NCI-H2107 treated with DMSO at 0.1 percent for 48 hours (cell line): ENCODE measurements at regions not wholly inside any gene's neighbourhood (a gene's known extent, or its start where the extent isn't known, plus 50 kb on each side); places are given as distances from the start of the nearest gene placed in this dataset.
"Not testable (repeated sequence)": the region's sequence is repeated elsewhere in the genome, so short reads cannot be mapped to it uniquely, and the experiment has no call there.

Source experiments
- DNase-seq: peaks from one replicate; lab custom pipeline; 2025; ENCODE audit not compliant: unreplicated experiment; lab: John Stamatoyannopoulos, UW

DNA sequence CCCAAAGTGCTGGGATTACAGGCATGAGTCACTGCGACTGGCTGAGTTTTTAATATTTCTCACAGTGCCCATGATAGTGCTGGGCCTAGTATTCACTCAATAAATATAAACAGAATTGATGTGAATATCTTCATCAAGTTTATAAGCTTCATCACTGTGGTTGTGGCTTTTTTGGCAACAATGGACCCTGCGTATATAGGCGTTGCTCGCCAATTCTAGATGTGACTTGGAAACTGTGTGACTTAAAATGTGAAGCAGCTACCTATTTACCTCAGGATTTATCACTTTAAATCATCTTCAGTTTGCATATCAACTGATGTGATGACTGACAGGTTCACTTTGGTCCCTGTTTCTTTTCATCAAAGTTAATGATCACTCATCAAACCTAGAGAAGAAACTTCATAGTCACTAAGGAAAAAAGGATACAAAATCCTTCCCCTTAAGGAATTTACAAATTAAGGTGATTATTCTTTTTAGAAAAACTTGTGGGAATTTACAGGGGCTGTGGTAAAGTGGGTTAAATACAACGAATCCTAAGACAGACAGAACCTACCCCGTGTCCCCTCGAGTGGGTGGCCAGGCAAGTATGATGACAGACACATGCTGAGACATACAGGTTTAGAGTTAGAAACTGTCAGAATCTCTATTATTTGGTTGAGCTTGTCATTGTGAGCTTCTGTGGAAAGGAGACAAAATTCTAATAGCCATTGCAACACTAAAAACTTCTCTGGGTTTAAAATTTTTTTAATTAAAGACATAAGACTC is 101.3 kb downstream of the AKAP11 start:
- no peak for DNase-seq

DNA sequence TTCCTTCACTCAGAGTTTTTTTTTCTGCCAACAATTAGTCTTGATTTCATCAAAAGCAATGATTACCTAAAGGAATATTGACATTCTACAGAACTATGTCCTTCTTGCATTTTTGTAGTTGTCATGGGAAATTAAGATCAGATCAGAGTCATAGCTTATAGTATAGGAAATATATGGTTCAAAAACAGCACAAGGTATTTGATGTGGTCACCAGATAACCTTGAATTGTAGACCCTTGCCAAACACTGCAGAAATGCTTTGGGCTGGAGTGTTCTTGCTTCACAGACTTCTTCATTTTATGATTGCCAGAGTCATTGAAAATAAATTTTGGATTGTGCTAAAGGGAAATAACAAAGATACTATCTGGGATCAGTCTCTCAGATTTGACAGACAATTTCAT is 103.7 kb downstream of the AKAP11 start:
- DNase-seq = no peak

DNA sequence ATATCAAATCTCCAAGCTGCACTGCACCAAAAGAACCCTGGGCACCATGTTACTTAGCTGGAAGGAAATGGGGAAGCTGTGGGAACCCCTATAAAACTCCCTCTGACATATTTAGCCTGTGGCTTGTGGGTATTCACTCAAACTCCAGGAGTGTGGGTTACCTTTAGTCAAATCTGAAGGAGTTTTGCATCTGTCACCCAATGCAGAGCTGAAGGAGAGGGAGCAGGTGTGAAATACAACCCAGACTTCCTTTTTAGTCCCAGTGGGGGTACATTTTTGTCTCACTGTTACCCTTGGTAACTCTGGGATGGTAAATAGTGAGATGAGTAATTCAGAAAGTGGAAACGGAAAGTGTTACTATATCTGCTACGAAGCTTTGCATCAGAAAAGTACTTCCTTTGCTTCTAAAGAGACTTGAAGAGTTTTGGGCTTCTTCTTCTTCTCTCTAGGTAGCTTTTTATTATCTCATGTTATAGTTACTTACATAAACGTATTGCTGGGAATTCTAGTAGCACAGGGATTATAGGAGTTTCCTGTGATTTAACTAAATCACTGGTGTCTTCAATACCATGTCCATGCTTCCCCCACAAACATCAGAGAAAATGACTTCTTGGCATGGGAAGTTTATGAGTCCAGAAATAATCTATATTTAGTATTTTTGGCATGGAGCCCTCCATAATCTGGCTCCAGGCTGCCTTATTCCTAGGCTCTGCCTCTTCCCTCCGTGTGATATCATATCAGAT is 105.9 kb downstream of the AKAP11 start:
- peak; percentile 80 for DNase-seq

DNA sequence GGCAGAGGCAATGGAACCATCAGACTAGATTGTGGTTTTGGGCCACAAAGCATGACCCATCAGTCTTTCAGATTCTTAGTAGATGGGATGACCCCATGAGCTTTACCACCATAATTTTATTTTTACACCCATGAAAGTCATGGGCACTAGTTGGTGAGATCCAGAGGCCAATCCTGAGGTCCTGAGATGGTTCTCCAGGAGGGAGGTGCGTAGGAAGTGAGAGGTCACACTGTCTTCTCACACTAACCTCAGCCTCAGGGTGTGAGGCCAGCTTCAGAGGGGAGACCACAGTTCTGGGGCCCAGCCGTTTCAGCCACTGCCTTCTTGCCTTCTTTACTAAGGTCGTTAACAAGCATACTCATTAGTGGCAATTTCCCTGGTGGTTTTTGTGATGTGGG is 106.4 kb downstream of the AKAP11 start:
- no peak for DNase-seq

DNA sequence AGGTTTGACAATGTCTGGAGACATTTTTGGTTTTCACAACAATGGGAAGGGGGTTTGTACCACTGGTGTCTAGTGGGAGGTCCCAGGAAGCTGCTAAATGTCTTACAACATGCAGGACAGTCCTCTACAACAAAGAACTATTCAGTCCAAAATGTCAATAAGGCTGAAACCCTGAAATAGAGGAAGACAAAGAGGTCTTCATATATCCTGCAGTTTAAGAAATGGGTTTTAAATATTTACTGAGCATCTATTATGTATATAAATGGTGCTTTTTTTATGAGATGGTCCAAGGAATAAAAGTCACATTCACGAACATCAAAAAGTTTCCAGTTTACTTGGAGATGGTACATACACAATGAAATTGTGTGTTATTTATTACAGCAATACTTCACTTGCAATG is 107.3 kb downstream of the AKAP11 start:
- DNase-seq = no peak

DNA sequence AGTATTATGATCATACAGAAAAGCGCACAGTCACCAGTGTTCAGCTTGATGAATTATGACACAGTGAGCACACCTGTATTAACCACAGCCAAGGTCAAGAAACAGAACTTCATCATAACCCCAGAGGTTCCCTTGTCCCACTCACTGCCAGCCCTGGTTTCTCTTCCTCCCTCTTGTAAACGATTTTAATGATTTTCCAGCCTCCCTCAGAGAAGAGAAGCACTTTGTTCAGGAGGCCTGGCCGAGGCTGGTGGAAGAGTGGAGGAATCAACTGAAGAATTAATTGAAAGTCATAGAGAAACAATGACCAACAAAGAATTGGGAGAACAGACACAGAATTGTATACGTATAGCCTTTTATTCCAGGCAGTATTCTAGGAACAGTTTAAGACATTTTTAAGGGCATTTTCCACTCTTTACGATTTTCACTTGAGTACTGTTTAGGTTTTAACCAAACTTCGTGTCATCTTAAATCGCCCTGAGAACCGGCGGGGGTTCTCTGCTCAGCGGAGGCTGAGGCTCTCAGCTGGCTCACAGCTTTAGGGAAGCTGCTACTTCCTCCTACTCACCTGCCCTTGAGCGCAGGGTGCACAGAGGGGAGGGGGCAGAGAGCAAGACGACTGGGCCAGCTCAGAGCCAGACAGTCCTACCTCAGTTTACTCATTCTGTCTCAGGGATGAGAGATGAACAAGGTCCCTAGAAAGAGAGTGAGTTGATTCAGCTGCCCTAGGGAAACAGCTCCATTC is 108.6 kb downstream of the AKAP11 start:
- DNase-seq = no peak

DNA sequence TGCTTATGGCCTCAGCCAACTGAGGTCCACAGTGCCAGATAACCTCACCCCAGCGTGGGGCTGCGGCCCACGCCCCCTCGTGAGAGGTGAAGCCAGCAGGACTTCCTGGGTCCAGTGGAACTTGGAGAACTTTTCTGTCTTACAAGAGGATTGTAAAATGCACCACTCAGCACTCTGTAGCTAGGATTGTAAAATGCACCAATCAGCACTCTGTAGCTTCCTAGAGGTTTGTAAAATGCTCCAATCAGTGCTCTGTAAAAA is 109.1 kb downstream of the AKAP11 start:
- DNase-seq = no peak

DNA sequence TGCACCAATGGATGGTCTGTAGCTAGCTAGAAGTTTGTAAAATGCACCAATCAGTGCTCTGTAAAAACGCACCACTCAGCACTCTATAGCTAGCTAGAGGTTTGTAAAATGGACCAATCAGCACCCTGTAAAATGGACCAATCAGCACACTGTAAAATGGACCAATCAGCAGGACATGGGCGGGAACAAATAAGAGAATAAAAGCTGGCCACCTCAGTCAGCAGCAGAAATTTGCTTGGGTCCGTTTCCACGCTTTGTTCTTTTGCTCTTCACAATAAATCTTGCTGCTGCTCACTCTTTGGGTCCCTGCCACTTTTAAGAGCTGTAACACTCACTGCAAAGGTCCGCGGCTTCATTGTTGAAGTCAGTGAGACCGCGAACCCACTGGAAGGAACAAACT is 109.5 kb downstream of the AKAP11 start:
- DNase-seq = not testable (repeated sequence)

DNA sequence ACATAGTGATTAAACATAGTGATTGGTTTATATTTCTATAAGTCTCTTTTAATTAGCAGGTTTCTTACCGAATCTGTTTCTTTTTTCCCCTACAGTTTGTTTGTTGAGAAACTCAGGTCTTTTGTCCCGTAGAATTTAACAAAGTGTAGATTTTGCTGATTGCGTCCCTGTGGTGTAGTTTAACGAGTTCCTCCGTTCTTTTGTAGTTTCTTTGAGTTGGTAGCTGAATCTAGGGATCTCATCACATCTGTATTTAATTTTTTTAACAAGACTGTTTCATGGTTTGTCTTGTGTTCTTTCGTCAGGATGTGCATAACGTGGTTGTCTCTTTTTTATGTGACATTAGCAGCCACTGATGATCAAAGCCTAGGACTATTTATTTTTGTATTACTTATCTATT is 111.1 kb downstream of the AKAP11 start:
- no peak for DNase-seq

DNA sequence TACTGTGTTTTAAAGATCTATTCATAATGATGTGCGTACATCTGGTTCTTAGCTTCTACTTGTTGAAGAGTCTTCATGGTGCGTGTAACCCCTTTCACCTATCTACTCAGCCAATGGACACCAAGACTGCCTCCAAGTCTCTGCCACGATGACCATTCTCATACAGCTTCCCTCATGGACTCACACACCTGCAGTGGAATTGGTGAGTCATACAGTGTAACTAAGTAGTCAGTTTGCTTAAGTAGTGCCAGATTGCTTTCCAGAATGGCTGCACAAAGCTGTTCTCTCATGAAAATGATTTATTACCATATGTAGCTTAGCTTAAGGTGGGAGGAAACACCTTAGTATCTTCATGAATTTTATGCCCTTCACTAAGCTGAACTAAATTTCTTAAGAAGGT is 112.3 kb downstream of the AKAP11 start:
- DNase-seq = no peak

DNA sequence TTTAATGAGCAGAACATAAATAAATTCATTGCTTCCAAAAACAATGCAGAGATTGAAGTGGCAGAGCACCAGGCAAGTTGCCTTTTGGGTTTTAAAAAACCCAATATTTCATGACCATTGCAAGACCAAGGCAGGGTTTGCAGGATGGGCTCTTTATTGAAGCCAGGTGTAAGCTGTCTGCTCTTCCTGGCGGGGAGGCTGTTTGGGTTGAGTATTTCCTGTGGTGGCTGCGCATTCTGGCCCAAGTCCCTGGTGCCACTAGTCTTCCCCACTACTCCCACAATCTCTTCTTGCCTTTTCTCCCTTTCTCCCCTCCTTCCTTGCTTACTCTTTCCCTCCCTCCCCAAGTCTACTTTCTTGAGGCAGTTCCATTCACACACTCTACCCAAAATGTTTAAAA is 116.4 kb downstream of the AKAP11 start:
- no peak for DNase-seq

DNA sequence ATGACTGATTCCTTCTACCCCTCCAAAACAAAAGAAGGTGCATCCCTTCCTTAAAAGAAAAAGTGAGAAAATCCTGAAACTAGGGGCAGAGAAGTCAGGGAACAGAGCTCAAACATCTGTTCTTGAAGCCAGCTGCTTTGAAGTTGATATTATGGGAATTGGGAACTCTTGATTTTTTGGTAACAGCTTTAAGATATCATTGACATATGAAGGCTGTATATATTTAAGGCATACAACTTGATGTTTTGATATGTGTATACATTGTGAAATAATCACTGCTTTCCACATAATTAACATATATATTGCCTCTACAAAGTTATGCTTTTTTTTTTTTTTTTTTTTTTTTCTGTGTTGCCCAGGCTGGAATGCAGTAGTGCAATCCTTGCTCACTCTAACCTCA is 117.1 kb downstream of the AKAP11 start:
- DNase-seq = no peak

DNA sequence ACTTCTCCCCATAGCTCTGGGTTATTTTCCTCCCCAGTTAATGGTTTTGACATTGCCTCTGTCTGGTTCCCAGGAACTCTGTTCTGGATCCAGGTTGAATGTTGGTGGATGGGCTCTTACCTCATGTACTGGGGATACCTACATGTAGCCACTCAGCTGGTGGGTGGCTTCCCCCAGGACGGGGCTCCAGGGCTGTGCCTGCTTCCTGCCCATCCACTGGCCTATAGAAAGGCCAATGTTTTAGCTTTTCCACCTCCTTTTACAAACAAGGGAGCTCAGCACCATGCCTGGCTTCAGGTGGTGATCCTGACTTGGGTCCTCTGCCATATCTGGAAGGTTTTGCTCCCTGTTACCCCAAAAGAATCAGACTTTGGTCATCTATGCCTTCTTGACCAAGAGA is 120.2 kb downstream of the AKAP11 start:
- DNase-seq = no peak

DNA sequence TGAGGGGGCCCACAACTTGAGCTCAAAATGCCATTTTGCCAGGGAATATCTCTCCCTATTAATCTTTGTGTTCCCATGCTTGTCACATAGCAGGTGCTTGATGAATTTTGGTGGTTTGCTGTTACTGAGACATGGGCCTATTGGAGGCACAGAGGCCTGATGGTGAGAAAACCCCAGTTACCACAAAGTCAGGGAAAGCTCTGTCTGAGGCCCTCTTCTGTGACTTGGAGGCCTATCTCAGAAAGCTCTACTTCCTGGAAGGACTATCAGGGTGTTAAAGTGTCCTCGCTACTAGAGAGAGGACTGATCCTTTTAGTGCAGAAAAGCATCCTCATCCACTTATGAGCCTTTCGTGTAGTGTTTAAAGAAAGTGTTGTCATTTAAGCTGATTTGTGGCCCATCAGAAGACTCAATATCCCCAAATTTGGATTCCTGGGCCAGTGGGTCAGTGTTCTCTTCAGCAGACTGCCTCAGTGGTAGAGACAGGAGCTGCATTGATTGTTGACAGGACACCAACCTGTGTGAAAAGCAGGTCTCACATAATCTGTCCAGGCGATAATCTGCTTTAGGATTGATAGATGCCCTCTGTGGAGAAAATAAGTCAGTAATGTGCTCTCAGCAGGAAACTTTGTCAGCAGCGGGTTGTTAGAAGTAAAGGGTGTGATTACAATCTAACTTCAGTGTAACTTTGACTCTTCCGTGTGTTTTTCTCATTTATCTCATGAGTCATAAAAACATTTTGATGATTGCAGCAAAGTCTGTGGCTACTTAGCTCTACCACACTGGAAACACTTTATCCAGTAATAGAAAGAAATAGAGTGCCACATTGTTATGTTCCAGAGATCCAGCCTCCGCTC is 121.0 kb downstream of the AKAP11 start:
- no peak for DNase-seq

DNA sequence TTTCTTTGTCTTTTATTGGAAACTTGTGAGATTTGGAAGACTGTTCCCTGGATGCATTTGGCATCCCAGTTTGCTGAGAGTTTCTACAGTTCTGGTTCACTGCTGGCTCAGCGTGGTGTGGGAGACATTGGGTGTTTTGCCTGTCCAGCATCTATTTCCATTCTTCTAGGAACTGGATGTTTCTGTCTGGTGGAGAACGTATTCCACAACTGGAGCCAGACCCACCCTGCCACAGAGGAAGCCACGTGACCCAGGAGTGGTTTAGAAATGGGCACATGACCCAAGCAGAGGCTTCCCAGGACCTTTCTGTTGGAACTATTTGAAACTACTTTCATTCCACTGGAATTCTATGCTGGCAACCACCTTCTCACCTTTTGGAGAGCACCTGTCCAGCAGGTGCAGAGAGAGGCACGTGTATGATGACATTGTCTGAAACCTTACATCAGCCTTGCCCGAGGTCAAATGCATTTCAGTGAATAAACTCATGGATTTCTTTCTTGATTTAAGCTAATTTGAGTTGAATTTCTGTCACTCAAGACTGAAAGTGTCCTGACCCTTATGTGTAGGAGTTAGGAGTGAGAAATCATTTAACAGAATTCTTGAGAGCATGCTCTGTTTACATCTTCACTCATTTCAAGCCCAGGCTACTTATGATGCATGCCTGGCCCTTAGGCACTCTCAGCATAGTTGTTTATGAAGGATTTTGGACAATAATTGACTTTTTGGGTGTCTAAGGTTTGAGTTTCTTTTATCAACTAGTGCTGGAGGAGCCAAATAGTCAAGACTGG is 121.8 kb downstream of the AKAP11 start:
- DNase-seq = peak; percentile 9

DNA sequence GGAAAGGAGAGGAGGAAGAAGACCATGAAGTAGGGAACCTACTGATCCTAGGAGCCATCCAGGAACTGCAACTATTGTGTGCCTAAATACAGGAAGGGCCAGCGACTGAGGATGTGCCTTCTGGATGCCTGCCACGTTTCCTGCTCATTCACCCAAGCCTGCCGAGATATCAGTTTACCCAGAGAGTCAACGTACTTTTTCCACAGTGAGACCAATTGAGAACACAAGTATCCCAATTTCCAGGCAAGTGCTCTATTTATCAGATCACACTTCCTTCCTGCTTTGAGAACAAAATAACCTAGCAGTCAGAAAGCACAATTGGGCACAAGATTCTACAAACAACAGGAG is 122.4 kb downstream of the AKAP11 start:
- peak; percentile 6 for DNase-seq

DNA sequence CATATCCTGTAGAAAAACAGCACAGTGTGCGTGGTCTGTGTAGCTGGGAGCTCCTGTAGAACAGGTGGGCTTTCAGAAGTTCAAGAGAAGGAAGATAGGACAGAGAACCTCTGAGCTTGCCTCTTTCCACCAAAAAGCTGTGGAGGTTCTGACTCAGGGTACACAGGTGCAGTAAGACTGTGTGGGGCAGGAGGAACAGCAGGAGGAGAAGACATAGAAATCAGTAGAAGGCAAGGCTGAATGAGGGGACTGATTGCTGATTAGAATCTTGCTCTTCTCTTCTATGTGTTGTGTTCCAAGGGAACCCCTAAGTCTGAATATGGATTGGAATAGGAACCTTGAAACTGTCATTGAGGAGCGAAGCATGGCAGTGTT is 122.7 kb downstream of the AKAP11 start:
- no peak for DNase-seq

DNA sequence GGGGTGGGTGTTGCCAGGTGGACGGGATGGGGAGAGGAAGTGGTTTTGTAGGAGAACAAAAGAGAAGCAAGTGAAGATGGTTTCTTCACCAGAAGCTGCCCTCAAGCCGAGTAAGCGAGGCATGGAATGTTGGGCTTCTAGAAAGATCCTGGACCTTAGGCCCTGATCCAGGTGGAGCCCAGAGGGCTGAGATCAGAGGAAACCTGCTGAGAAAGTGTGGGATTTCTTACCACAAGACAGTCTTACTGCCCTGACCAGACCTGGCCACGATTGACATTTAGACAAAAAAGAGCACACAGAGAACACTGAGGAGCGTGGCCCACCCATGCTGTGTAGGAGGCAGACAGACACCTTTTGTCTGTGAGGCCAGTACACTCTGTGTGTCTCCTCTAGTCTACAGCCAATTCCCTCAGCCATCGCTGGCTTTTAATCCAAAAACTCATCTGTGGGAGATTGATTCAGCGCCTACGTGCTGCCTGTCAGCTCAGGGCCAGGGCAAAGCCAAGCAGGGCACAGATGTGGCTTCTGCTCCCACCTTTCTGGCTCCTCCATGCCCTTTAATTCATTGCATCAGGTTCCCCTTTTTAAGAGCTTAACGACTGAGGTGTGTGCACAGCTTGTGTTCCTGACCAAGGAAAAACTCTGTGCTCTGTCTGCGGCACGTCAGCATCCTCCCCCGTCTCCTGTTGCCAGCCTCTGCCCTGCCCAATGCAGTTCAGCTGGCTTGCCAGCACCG is 123.3 kb downstream of the AKAP11 start:
- no peak for DNase-seq

DNA sequence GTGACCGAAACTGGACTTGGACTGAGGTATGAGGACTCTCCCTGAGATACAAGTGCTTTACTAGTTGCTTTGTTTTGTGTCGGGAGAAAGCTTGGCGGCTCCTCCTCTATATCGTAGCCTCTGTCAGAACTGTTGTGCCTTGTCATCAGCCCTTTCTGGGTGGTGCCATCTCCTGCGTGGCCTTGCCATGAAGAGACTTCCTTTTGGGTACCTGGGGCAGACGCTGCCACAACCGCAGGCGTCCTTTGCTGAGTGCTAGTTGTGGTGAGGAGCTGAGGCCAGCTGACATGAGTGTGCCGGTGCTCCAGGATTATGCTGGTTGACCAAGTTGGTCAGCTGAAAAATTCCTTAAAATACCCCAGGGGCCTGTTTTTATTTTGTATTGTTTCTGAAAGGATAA is 124.5 kb downstream of the AKAP11 start:
- no peak for DNase-seq
